Endothelial cell of umbilical vein (primary cell): ENCODE measurements at regions not wholly inside any gene's neighbourhood (a gene's known extent, or its start where the extent isn't known, plus 50 kb on each side); places are given as distances from the start of the nearest gene placed in this dataset.

Experiments
- BruUV-seq: library from RNA; stranded (reverse); fragments of 400-500 nt; replicated peaks from 2 replicates; lab custom pipeline; 2021; lab: Mats Ljungman, UMichigan
- CTCF ChIA-PET: fragments of 300-600, 350-600 bp; sonication (Branson Sonifier 250); formaldehyde crosslinking; loops from one replicate; lab custom pipeline; 2021; ENCODE audit warnings: antibody characterized with exemption, inconsistent platforms; lab: Charles Lee
- POLR2A ChIA-PET: fragments of 300-600, 350-600 bp; sonication (Branson Sonifier 250); formaldehyde crosslinking; loops from one replicate; lab custom pipeline; 2021; ENCODE audit warnings: antibody characterized with exemption, inconsistent platforms; lab: Charles Lee
- DNase-seq: peaks from one replicate; pipeline ENCODE4 v3.0.0-alpha.2; 2011; ENCODE audit warnings: low read depth, low spot score
- FAIRE-seq: peaks from 2 replicates; lab custom pipeline; 2011; peaks lifted over from hg19 to GRCh38; lab: Jason Lieb, UNC
- H2AFZ ChIP-seq: 2 replicates; pipeline ENCODE4 v1.6.0; 2012; ENCODE audit warnings: low read depth, low read length, control low read depth, inconsistent platforms
- H3K27ac ChIP-seq: 2 replicates; pipeline ENCODE4 v1.5.1; 2011; ENCODE audit warnings: low read depth, mild to moderate bottlenecking, control low read depth, low read length, moderate library complexity; ENCODE audit not compliant: insufficient read depth
- H3K27me3 ChIP-seq, 2 experiments: 2 replicates each; pipeline versions ENCODE4 v1.6.0 to v1.6.1; 2011; ENCODE audit warnings: low read length in 2 of 2, mixed read lengths in 1 of 2; ENCODE audit not compliant: control insufficient read depth in 2 of 2, insufficient read depth in 2 of 2
- H3K36me3 ChIP-seq, 2 experiments: 2 replicates in 1 of 2; 3 replicates in 1 of 2; pipeline ENCODE4 v1.5.1; 2011; ENCODE audit warnings: low read length in 2 of 2, mild to moderate bottlenecking in 1 of 2, moderate library complexity in 1 of 2; ENCODE audit not compliant: control insufficient read depth in 2 of 2, insufficient read depth in 2 of 2; ENCODE audit errors: extremely low read depth in 1 of 2
- H3K4me1 ChIP-seq: 3 replicates; pipeline ENCODE4 v1.5.1; 2011; ENCODE audit warnings: mild to moderate bottlenecking, low read length; ENCODE audit not compliant: control insufficient read depth, insufficient read depth; ENCODE audit errors: extremely low read depth
- H3K4me2 ChIP-seq: 2 replicates; pipeline ENCODE4 v1.6.1; 2011; ENCODE audit warnings: low read length, control low read depth, mixed read lengths; ENCODE audit not compliant: insufficient read depth
- H3K4me3 ChIP-seq, 3 experiments: fragments of 200-600 bp in 1 of 3; sonication (generic), shearing (Covaris generic) in 1 of 3; replicated peaks in 1 of 3; 2 replicates each; pipeline ENCODE4 v1.5.1; 2011 to 2016; ENCODE audit warnings: control low read depth in 3 of 3, low read length in 3 of 3, mild to moderate bottlenecking in 2 of 3, inconsistent platforms in 1 of 3, low read depth in 1 of 3, moderate library complexity in 1 of 3; ENCODE audit not compliant: insufficient read depth in 1 of 3
- H3K79me2 ChIP-seq: 2 replicates; pipeline ENCODE4 v1.6.0; 2012; ENCODE audit warnings: low read length, inconsistent platforms; ENCODE audit not compliant: control insufficient read depth, insufficient read depth
- H3K9ac ChIP-seq: replicated peaks from 2 replicates; pipeline ENCODE3; 2011; ENCODE audit warnings: low read length, control low read depth; ENCODE audit not compliant: insufficient read depth; ENCODE audit errors: extremely low read depth
- H3K9me1 ChIP-seq: replicated peaks from 3 replicates; pipeline ENCODE4 v1.6.0; 2011; ENCODE audit warnings: mild to moderate bottlenecking, low read length; ENCODE audit not compliant: control insufficient read depth, insufficient read depth; ENCODE audit errors: extremely low read depth
- H3K9me3 ChIP-seq: replicated peaks from 2 replicates; pipeline ENCODE4 v1.5.1; 2012; ENCODE audit warnings: low read length, inconsistent platforms; ENCODE audit not compliant: control insufficient read depth, insufficient read depth
- H4K20me1 ChIP-seq: replicated peaks from 2 replicates; pipeline ENCODE3; 2011; ENCODE audit warnings: mild to moderate bottlenecking, low read length; ENCODE audit not compliant: control insufficient read depth, insufficient read depth; ENCODE audit errors: extremely low read depth
- EZH2 ChIP-seq: IDR thresholded peaks from 2 replicates; pipeline ENCODE4 v1.6.1; 2012; ENCODE audit warnings: borderline replicate concordance, low read depth, mild to moderate bottlenecking, moderate library complexity, low read length, inconsistent platforms; ENCODE audit not compliant: severe bottlenecking
- FOS ChIP-seq: IDR thresholded peaks from 2 replicates; pipeline ENCODE4 v1.6.1; 2011; ENCODE audit warnings: mild to moderate bottlenecking, low read length, moderate library complexity, borderline replicate concordance; ENCODE audit not compliant: insufficient read depth
- GATA2 ChIP-seq: IDR thresholded peaks from 2 replicates; pipeline ENCODE4 v1.7.0; 2011; ENCODE audit warnings: low read depth, mild to moderate bottlenecking, moderate library complexity, mixed read lengths, low read length; ENCODE audit not compliant: insufficient read length, insufficient read depth
- JUN ChIP-seq: IDR thresholded peaks from 2 replicates; pipeline ENCODE4 v1.6.1; 2011; ENCODE audit warnings: borderline replicate concordance, low read depth; ENCODE audit not compliant: insufficient read length, insufficient read depth
- MYC ChIP-seq: IDR thresholded peaks from one replicate; pipeline ENCODE4 v1.6.1; 2011; ENCODE audit warnings: mild to moderate bottlenecking, low read depth, low read length
- POLR2A ChIP-seq: IDR thresholded peaks from 2 replicates; pipeline ENCODE4 v1.6.1; 2012; ENCODE audit warnings: low read depth, mild to moderate bottlenecking, control low read depth, low read length
- POLR2AphosphoS5 ChIP-seq: IDR thresholded peaks from 2 replicates; pipeline ENCODE4 v1.6.1; 2012; ENCODE audit warnings: low read depth, mild to moderate bottlenecking, control low read depth, low read length, moderate library complexity; ENCODE audit not compliant: insufficient read depth
- dilution Hi-C: fragments of 300-500 bp; cut with MboI; formaldehyde crosslinking; loops from one replicate; pipeline ENCODE4 v1.15.0; 2019; ENCODE audit warnings: low sequenced_read_pairs; ENCODE audit not compliant: extremely low pct_ligation_motif_present
- intact Hi-C: fragments of 100-400 bp; cut with micrococcal nuclease; formaldehyde crosslinking; loops from one replicate; pipeline ENCODE4 v1.10.0; 2022
- TF ChIP-seq, protein P1 (sequence below), 2 donors: IDR thresholded peaks; 1 replicate in 1 of 2; 2 replicates in 1 of 2; pipeline ENCODE4 v1.5.1; 2011; ENCODE audit warnings: low read length in 2 of 2, mild to moderate bottlenecking in 2 of 2, moderate library complexity in 2 of 2, control low read depth in 1 of 2, inconsistent platforms in 1 of 2, low read depth in 1 of 2; ENCODE audit not compliant: insufficient read depth in 1 of 2; ENCODE audit errors: extremely low read depth in 1 of 2
- TF ChIP-seq, protein P2 (sequence below): IDR thresholded peaks from 2 replicates; pipeline ENCODE4 v1.6.1; 2011; ENCODE audit not compliant: insufficient read depth, insufficient read length

GRCh38 chr6:117078624-117079023, 186.7 kb upstream of the VGLL2 start:
- Histone ChIP-seq H2AFZ (no peak overlapping the region), H3K27ac (no peak overlapping the region), H3K36me3 (no peaks in the 10 kb centered on the region), H3K4me1 (no peaks in the 10 kb centered on the region), H3K4me2 (no peak overlapping the region), H3K79me2 (no peaks in the 10 kb centered on the region), H3K27me3 (no peaks in the 10 kb centered on the region), H4K20me1 (no peaks in the 10 kb centered on the region), H3K9me3 (peaks cover 2% of the 10 kb centered on the region), H3K4me3 (no peak overlapping the region), H3K9me1 (no peaks in the 10 kb centered on the region), H3K9ac (no peak overlapping the region)
- DNase-seq, result no peak
- intact Hi-C loops, result no loop called here
- FAIRE-seq, result no peak
- BruUV-seq, result no TSS peak
- no peak for TF ChIP-seq POLR2A
- TF ChIP-seq GATA2, result no peak
- TF ChIP-seq FOS, result no peak
- TF ChIP-seq, protein P1, sequence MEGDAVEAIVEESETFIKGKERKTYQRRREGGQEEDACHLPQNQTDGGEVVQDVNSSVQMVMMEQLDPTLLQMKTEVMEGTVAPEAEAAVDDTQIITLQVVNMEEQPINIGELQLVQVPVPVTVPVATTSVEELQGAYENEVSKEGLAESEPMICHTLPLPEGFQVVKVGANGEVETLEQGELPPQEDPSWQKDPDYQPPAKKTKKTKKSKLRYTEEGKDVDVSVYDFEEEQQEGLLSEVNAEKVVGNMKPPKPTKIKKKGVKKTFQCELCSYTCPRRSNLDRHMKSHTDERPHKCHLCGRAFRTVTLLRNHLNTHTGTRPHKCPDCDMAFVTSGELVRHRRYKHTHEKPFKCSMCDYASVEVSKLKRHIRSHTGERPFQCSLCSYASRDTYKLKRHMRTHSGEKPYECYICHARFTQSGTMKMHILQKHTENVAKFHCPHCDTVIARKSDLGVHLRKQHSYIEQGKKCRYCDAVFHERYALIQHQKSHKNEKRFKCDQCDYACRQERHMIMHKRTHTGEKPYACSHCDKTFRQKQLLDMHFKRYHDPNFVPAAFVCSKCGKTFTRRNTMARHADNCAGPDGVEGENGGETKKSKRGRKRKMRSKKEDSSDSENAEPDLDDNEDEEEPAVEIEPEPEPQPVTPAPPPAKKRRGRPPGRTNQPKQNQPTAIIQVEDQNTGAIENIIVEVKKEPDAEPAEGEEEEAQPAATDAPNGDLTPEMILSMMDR (IDR thresholded peaks at IDR 0.05; ENCODE audit: extremely low read depth in 1 of 2, insufficient read depth in 1 of 2, low read depth in 1 of 2, low read length in 2 of 2), result no peak
- no peak for TF ChIP-seq EZH2
- TF ChIP-seq, protein P2, sequence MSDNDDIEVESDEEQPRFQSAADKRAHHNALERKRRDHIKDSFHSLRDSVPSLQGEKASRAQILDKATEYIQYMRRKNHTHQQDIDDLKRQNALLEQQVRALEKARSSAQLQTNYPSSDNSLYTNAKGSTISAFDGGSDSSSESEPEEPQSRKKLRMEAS, result no peak
- TF ChIP-seq POLR2AphosphoS5, result no peak
- TF ChIP-seq MYC, result no peak
- no peak for TF ChIP-seq JUN
- ChIA-PET POLR2A (no interaction called here), CTCF (no interaction called here)
- dilution Hi-C loops, result no loop called here
